Thyroid gland (tissue), 4 donors: ENCODE measurements at regions not wholly inside any gene's neighbourhood (a gene's known extent, or its start where the extent isn't known, plus 50 kb on each side); places are given as distances from the start of the nearest gene placed in this dataset.

Source experiments
- POLR2A ChIP-seq, 2 donors: fragments of 450-650 bp; IDR thresholded peaks; one replicate each; pipeline ENCODE4 v1.6.1; 2017; ENCODE audit warnings: antibody characterized with exemption in 2 of 2, mild to moderate bottlenecking in 2 of 2, moderate library complexity in 1 of 2
- TF ChIP-seq, protein P1 (sequence below), 6 experiments: fragments of 200-600 bp in 3 of 6; fragments of 450-650 bp in 3 of 6; sonication (generic) in 3 of 6; IDR thresholded peaks; one replicate each; pipeline ENCODE4 v1.5.1; 2016 to 2019; ENCODE audit warnings: antibody characterized with exemption in 6 of 6, mild to moderate bottlenecking in 2 of 6, inconsistent platforms in 1 of 6, moderate library complexity in 1 of 6

- TF ChIP-seq, protein P1, sequence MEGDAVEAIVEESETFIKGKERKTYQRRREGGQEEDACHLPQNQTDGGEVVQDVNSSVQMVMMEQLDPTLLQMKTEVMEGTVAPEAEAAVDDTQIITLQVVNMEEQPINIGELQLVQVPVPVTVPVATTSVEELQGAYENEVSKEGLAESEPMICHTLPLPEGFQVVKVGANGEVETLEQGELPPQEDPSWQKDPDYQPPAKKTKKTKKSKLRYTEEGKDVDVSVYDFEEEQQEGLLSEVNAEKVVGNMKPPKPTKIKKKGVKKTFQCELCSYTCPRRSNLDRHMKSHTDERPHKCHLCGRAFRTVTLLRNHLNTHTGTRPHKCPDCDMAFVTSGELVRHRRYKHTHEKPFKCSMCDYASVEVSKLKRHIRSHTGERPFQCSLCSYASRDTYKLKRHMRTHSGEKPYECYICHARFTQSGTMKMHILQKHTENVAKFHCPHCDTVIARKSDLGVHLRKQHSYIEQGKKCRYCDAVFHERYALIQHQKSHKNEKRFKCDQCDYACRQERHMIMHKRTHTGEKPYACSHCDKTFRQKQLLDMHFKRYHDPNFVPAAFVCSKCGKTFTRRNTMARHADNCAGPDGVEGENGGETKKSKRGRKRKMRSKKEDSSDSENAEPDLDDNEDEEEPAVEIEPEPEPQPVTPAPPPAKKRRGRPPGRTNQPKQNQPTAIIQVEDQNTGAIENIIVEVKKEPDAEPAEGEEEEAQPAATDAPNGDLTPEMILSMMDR (IDR thresholded peaks at IDR 0.05) = no peak
- TF ChIP-seq POLR2A (IDR thresholded peaks at IDR 0.05) = no peak
These were observed 212.4 kb upstream of the PACRGL start for GRCh38 chr4:20487852-20488251.
